ENCODE measurements at regions not wholly inside any gene's neighbourhood (a gene's known extent, or its start where the extent isn't known, plus 50 kb on each side); places are given as distances from the start of the nearest gene placed in this dataset.

GRCh38 chr5:5816960-5817359 is 394.5 kb downstream of the ICE1 start:
- Mint-ChIP-seq H3K9me3 (ENCODE audit: low read depth) (no peaks in the 10 kb centered on the region), H3K4me3 (ENCODE audit: unreplicated experiment) (no peak overlapping the region), H3K36me3 (ENCODE audit: low read depth) (no peaks in the 10 kb centered on the region), H3K27me3 (ENCODE audit: low read depth) (no peaks in the 10 kb centered on the region), H3K4me1 (ENCODE audit: low read depth) (no peaks in the 10 kb centered on the region), H3K27ac (ENCODE audit: unreplicated experiment) (no peak overlapping the region)
- DNase-seq (ENCODE audit: low spot score) = no peak
- TF ChIP-seq CTCF (IDR thresholded peaks at IDR 0.05) = no peak

GRCh38 chr5:5813441-5813840 is 391.0 kb downstream of the ICE1 start:
- Mint-ChIP-seq H3K27ac (ENCODE audit: unreplicated experiment) (no peak overlapping the region), H3K9me3 (ENCODE audit: low read depth) (no peaks in the 10 kb centered on the region), H3K4me3 (ENCODE audit: unreplicated experiment) (no peak overlapping the region), H3K36me3 (ENCODE audit: low read depth) (no peaks in the 10 kb centered on the region), H3K27me3 (ENCODE audit: low read depth) (no peaks in the 10 kb centered on the region), H3K4me1 (ENCODE audit: low read depth) (no peaks in the 10 kb centered on the region)
- TF ChIP-seq CTCF (IDR thresholded peaks at IDR 0.05) = no peak
- DNase-seq (ENCODE audit: low spot score) = no peak

- no peak for TF ChIP-seq CTCF (IDR thresholded peaks at IDR 0.05)
- Mint-ChIP-seq H3K4me1 (ENCODE audit: low read depth) (no peaks in the 10 kb centered on the region), H3K27ac (ENCODE audit: unreplicated experiment) (no peak overlapping the region), H3K27me3 (ENCODE audit: low read depth) (no peaks in the 10 kb centered on the region), H3K36me3 (ENCODE audit: low read depth) (no peaks in the 10 kb centered on the region), H3K9me3 (ENCODE audit: low read depth) (no peaks in the 10 kb centered on the region), H3K4me3 (ENCODE audit: unreplicated experiment) (no peak overlapping the region)
- no peak for DNase-seq (ENCODE audit: low spot score)
Measured at GRCh38 chr5:5810461-5810860, 388.0 kb downstream of the ICE1 start.

GRCh38 chr5:5805916-5806315 is 383.4 kb downstream of the ICE1 start:
- Mint-ChIP-seq H3K4me3 (ENCODE audit: unreplicated experiment) (no peak overlapping the region), H3K27ac (ENCODE audit: unreplicated experiment) (no peak overlapping the region), H3K9me3 (ENCODE audit: low read depth) (peaks cover 4% of the 10 kb centered on the region), H3K36me3 (ENCODE audit: low read depth) (no peaks in the 10 kb centered on the region), H3K27me3 (ENCODE audit: low read depth) (no peaks in the 10 kb centered on the region), H3K4me1 (ENCODE audit: low read depth) (no peaks in the 10 kb centered on the region)
- no peak for TF ChIP-seq CTCF (IDR thresholded peaks at IDR 0.05)
- no peak for DNase-seq (ENCODE audit: low spot score)

GRCh38 chr5:5804478-5805233 is 382.2 kb downstream of the ICE1 start:
- Mint-ChIP-seq H3K9me3 (ENCODE audit: low read depth) (peaks cover 4% of the 10 kb centered on the region), H3K27ac (ENCODE audit: unreplicated experiment) (no peak overlapping the region), H3K4me3 (ENCODE audit: unreplicated experiment) (no peak overlapping the region), H3K27me3 (ENCODE audit: low read depth) (no peaks in the 10 kb centered on the region), H3K36me3 (ENCODE audit: low read depth) (no peaks in the 10 kb centered on the region), H3K4me1 (ENCODE audit: low read depth) (no peaks in the 10 kb centered on the region)
- no peak for DNase-seq (ENCODE audit: low spot score)
- TF ChIP-seq CTCF (IDR thresholded peaks at IDR 0.05) = no peak

Measured in chondrocyte (in vitro differentiated cells).